HepG2 (cell line): ENCODE measurements at regions not wholly inside any gene's neighbourhood (a gene's known extent, or its start where the extent isn't known, plus 50 kb on each side); places are given as distances from the start of the nearest gene placed in this dataset.

Source experiments
- CBFB ChIP-seq: sonication (generic); formaldehyde crosslinking; IDR thresholded peaks from 2 replicates; pipeline ENCODE4 v1.4.0; 2020; ENCODE audit warnings: missing genetic modification reagents
- GTF3A ChIP-seq: sonication (generic); formaldehyde crosslinking; conservative IDR thresholded peaks from 2 replicates; pipeline ENCODE4 v1.4.0; 2020; ENCODE audit warnings: mild to moderate bottlenecking, missing genetic modification reagents
- JARID2 ChIP-seq: sonication (generic); formaldehyde crosslinking; IDR thresholded peaks from 2 replicates; pipeline ENCODE4 v1.8.1; 2023; ENCODE audit warnings: missing genetic modification reagents, inconsistent platforms; ENCODE audit not compliant: insufficient replicate concordance
- NR2C2 ChIP-seq: sonication (generic); formaldehyde crosslinking; IDR thresholded peaks from 2 replicates; pipeline ENCODE4 v1.4.0; 2020; ENCODE audit warnings: missing genetic modification reagents, mild to moderate bottlenecking, moderate library complexity, borderline replicate concordance
- PHF21A ChIP-seq: sonication (generic); formaldehyde crosslinking; IDR thresholded peaks from 2 replicates; pipeline ENCODE4 v1.5.0; 2020; ENCODE audit warnings: mild to moderate bottlenecking, missing genetic modification reagents
- RELA ChIP-seq: sonication (generic); formaldehyde crosslinking; IDR thresholded peaks from 2 replicates; pipeline ENCODE4 v1.4.0; 2020; ENCODE audit warnings: missing genetic modification reagents
- RFX5 ChIP-seq: IDR thresholded peaks from 2 replicates; pipeline ENCODE4 v1.6.1; 2011; ENCODE audit warnings: low read depth, low read length, improper control_type of control experiment
- SIN3B ChIP-seq: fragments of 150-350 bp; IDR thresholded peaks from 2 replicates; pipeline ENCODE4 v1.6.1; 2014; ENCODE audit warnings: low read length
- SIX1 ChIP-seq: sonication (generic); formaldehyde crosslinking; IDR thresholded peaks from 2 replicates; pipeline ENCODE4 v1.4.0; 2020; ENCODE audit warnings: missing genetic modification reagents, borderline replicate concordance
- SOX5 ChIP-seq: IDR thresholded peaks from 2 replicates; pipeline ENCODE4 v1.6.1; 2016; ENCODE audit warnings: borderline replicate concordance
- TBX2 ChIP-seq: sonication (generic); formaldehyde crosslinking; IDR thresholded peaks from 2 replicates; pipeline ENCODE4 v1.5.0; 2020; ENCODE audit warnings: missing genetic modification reagents, mild to moderate bottlenecking, borderline replicate concordance
- TCF12 ChIP-seq, 2 experiments: fragments of 450-650 bp in 1 of 2; sonication (generic) in 1 of 2; formaldehyde crosslinking in 1 of 2; IDR thresholded peaks; 2 replicates each; pipeline versions ENCODE4 v1.6.1 to v1.8.0; 2017 to 2022; ENCODE audit warnings: antibody characterized with exemption in 1 of 2, mild to moderate bottlenecking in 1 of 2, missing genetic modification reagents in 1 of 2, moderate library complexity in 1 of 2
- TMF1 ChIP-seq: sonication (generic); formaldehyde crosslinking; IDR thresholded peaks from 2 replicates; pipeline ENCODE4 v1.8.1; 2022; ENCODE audit warnings: low read depth, missing genetic modification reagents
- TRIM22 ChIP-seq: fragments of 450-650 bp; IDR thresholded peaks from 2 replicates; pipeline ENCODE4 v1.6.1; 2017
- ZBTB38 ChIP-seq: sonication (generic); formaldehyde crosslinking; IDR thresholded peaks from 2 replicates; pipeline ENCODE4 v1.5.1; 2020; ENCODE audit warnings: mild to moderate bottlenecking, missing genetic modification reagents
- ZFP1 ChIP-seq: IDR thresholded peaks from 2 replicates; pipeline ENCODE4 v1.6.1; 2016
- ZNF18 ChIP-seq: sonication (generic); formaldehyde crosslinking; IDR thresholded peaks from 2 replicates; pipeline ENCODE4 v1.8.0; 2022; ENCODE audit warnings: mild to moderate bottlenecking, missing genetic modification reagents; ENCODE audit not compliant: insufficient replicate concordance
- ZNF256 ChIP-seq: sonication (generic); formaldehyde crosslinking; conservative IDR thresholded peaks from 2 replicates; pipeline ENCODE4 v1.4.0; 2020; ENCODE audit warnings: missing genetic modification reagents
- ZNF329 ChIP-seq: sonication (generic); formaldehyde crosslinking; IDR thresholded peaks from 2 replicates; pipeline ENCODE4 v1.9.0; 2021; ENCODE audit warnings: low read depth, mild to moderate bottlenecking, missing genetic modification reagents
- ZNF496 ChIP-seq: sonication (generic); formaldehyde crosslinking; IDR thresholded peaks from 2 replicates; pipeline ENCODE4 v1.8.1; 2023; ENCODE audit warnings: mild to moderate bottlenecking, moderate library complexity, missing genetic modification reagents; ENCODE audit not compliant: insufficient replicate concordance
- ZNF501 ChIP-seq: sonication (generic); formaldehyde crosslinking; IDR thresholded peaks from 2 replicates; pipeline ENCODE4 v1.5.1; 2020; ENCODE audit warnings: mild to moderate bottlenecking, moderate library complexity, missing genetic modification reagents
- ZNF552 ChIP-seq: sonication (generic); formaldehyde crosslinking; IDR thresholded peaks from 2 replicates; pipeline ENCODE4 v1.9.0; 2022; ENCODE audit warnings: missing genetic modification reagents, mild to moderate bottlenecking, borderline replicate concordance
- ZNF576 ChIP-seq: sonication (generic); formaldehyde crosslinking; IDR thresholded peaks from 2 replicates; pipeline ENCODE4 v1.4.0; 2020; ENCODE audit warnings: mild to moderate bottlenecking, missing genetic modification reagents
- ZNF780A ChIP-seq: sonication (generic); formaldehyde crosslinking; IDR thresholded peaks from 2 replicates; pipeline ENCODE4 v1.8.0; 2022; ENCODE audit warnings: mild to moderate bottlenecking, missing genetic modification reagents, moderate library complexity
- TF ChIP-seq, protein P1 (sequence below): IDR thresholded peaks from 2 replicates; pipeline ENCODE4 v1.6.1; 2016; ENCODE audit warnings: mild to moderate bottlenecking
- TF ChIP-seq, protein P2 (sequence below): sonication (generic); formaldehyde crosslinking; IDR thresholded peaks from 2 replicates; pipeline ENCODE4 v1.4.0; 2020; ENCODE audit warnings: mild to moderate bottlenecking, missing genetic modification reagents
- TF ChIP-seq, protein P3 (sequence below): sonication (generic); formaldehyde crosslinking; IDR thresholded peaks from 2 replicates; pipeline ENCODE4 v1.9.0; 2021; ENCODE audit warnings: missing genetic modification reagents, mild to moderate bottlenecking, borderline replicate concordance

- TF ChIP-seq PHF21A (CRISPR knock-in tag) (peak; percentile 80; the same call in 1 of the 2 replicates), TBX2 (CRISPR knock-in tag) (peak; percentile 73), ZBTB38 (CRISPR knock-in tag) (no peak), ZFP1 (0 out of 2 replicates have a peak, but pooled peaks have one; percentile 35), JARID2 (no peak), ZNF552 (CRISPR knock-in tag) (no peak), ZNF576 (no peak), CBFB (CRISPR knock-in tag) (no peak), ZNF501 (CRISPR knock-in tag) (no peak), ZNF780A (CRISPR knock-in tag) (no peak), ZNF496 (CRISPR knock-in tag) (no peak), SIX1 (peak; percentile 59; the same call in 1 of the 2 replicates), NR2C2 (CRISPR knock-in tag) (no peak), TRIM22 (no peak), RELA (CRISPR knock-in tag) (no peak), ZNF256 (CRISPR knock-in tag) (no peak), TMF1 (CRISPR knock-in tag) (no peak), SIN3B (no peak), GTF3A (CRISPR knock-in tag) (no peak), RFX5 (no peak), SOX5 (CRISPR knock-in tag) (peak; percentile 83), TCF12 (IDR thresholded peaks at IDR 0.05) (no peak), TCF12 (CRISPR knock-in tag; IDR thresholded peaks at IDR 0.05) (no peak), ZNF18 (CRISPR knock-in tag) (peak; percentile 30), ZNF329 (CRISPR knock-in tag) (no peak)
- TF ChIP-seq, protein P1, sequence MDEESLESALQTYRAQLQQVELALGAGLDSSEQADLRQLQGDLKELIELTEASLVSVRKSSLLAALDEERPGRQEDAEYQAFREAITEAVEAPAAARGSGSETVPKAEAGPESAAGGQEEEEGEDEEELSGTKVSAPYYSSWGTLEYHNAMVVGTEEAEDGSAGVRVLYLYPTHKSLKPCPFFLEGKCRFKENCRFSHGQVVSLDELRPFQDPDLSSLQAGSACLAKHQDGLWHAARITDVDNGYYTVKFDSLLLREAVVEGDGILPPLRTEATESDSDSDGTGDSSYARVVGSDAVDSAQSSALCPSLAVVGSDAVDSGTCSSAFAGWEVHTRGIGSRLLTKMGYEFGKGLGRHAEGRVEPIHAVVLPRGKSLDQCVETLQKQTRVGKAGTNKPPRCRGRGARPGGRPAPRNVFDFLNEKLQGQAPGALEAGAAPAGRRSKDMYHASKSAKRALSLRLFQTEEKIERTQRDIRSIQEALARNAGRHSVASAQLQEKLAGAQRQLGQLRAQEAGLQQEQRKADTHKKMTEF (CRISPR knock-in tag) = peak; percentile 75
- TF ChIP-seq, protein P2, sequence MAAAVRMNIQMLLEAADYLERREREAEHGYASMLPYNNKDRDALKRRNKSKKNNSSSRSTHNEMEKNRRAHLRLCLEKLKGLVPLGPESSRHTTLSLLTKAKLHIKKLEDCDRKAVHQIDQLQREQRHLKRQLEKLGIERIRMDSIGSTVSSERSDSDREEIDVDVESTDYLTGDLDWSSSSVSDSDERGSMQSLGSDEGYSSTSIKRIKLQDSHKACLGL (CRISPR knock-in tag) = no peak
- TF ChIP-seq, protein P3, sequence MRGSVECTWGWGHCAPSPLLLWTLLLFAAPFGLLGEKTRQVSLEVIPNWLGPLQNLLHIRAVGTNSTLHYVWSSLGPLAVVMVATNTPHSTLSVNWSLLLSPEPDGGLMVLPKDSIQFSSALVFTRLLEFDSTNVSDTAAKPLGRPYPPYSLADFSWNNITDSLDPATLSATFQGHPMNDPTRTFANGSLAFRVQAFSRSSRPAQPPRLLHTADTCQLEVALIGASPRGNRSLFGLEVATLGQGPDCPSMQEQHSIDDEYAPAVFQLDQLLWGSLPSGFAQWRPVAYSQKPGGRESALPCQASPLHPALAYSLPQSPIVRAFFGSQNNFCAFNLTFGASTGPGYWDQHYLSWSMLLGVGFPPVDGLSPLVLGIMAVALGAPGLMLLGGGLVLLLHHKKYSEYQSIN (CRISPR knock-in tag) = no peak
These were observed 60.0 kb upstream of the WDFY2 start (continued) for GRCh38 chr13:51524312-51524711.
